Neural cell (in vitro differentiated cells): ENCODE measurements at regions not wholly inside any gene's neighbourhood (a gene's known extent, or its start where the extent isn't known, plus 50 kb on each side); places are given as distances from the start of the nearest gene placed in this dataset.

Experiments used
- H2AFZ ChIP-seq: fragments of 200-600, 300-800 bp; sonication (generic), shearing (Covaris generic); 2 replicates; pipeline ENCODE4 v1.6.0; 2014; ENCODE audit warnings: low read depth, mild to moderate bottlenecking, antibody characterized with exemption, low read length, moderate library complexity
- H3F3A ChIP-seq: fragments of 200-600 bp; shearing (Covaris generic); 2 replicates; pipeline ENCODE4 v1.6.1; 2016; ENCODE audit warnings: mild to moderate bottlenecking, moderate library complexity, mixed read lengths, antibody characterized with exemption, low read length; ENCODE audit not compliant: insufficient read depth, poor library complexity, severe bottlenecking
- H3K27ac ChIP-seq: fragments of 200-600, 300-800 bp; sonication (generic), shearing (Covaris generic); 2 replicates; pipeline ENCODE4 v1.5.1; 2014; ENCODE audit warnings: mild to moderate bottlenecking, low read length, moderate library complexity
- H3K27me3 ChIP-seq: fragments of 300-800, 200-600 bp; sonication (generic), shearing (Covaris generic); 2 replicates; pipeline ENCODE4 v1.6.0; 2014; ENCODE audit warnings: mild to moderate bottlenecking, low read depth, low read length, moderate library complexity; ENCODE audit not compliant: insufficient read depth
- H3K36me3 ChIP-seq: fragments of 300-800, 200-600 bp; sonication (generic), shearing (Covaris generic); 2 replicates; pipeline ENCODE4 v1.5.1; 2014; ENCODE audit warnings: mild to moderate bottlenecking, antibody characterized with exemption, low read length, moderate library complexity; ENCODE audit not compliant: insufficient read depth
- H3K4me2 ChIP-seq: fragments of 300-800, 200-600 bp; sonication (generic), shearing (Covaris generic); 2 replicates; pipeline ENCODE4 v1.6.0; 2014; ENCODE audit warnings: mild to moderate bottlenecking, low read length
- H3K4me3 ChIP-seq: fragments of 300-800, 200-600 bp; sonication (generic), shearing (Covaris generic); 2 replicates; pipeline ENCODE4 v1.5.1; 2014; ENCODE audit warnings: mild to moderate bottlenecking, low read length, moderate library complexity
- H3K79me2 ChIP-seq: fragments of 200-600 bp; shearing (Covaris generic); replicated peaks from 2 replicates; pipeline ENCODE4 v1.6.0; 2014; ENCODE audit warnings: mild to moderate bottlenecking, low read length, moderate library complexity; ENCODE audit not compliant: insufficient read depth
- H3K9ac ChIP-seq: fragments of 300-800, 200-600 bp; sonication (generic), shearing (Covaris generic); 2 replicates; pipeline ENCODE4 v1.6.1; 2016; ENCODE audit warnings: mild to moderate bottlenecking, low read length, mixed read lengths
- H3K9me2 ChIP-seq: fragments of 200-600 bp; shearing (Covaris generic); 2 replicates; pipeline ENCODE4 v1.6.1; 2016; ENCODE audit warnings: mild to moderate bottlenecking, low read length, mixed read lengths; ENCODE audit not compliant: insufficient read depth
- H3K9me3 ChIP-seq: fragments of 200-600, 300-800 bp; sonication (generic), shearing (Covaris generic); 2 replicates; pipeline ENCODE4 v1.6.1; 2016; ENCODE audit warnings: mild to moderate bottlenecking, mixed run types, low read length, moderate library complexity, mixed read lengths
- H4K20me1 ChIP-seq: fragments of 200-600 bp; shearing (Covaris generic); 2 replicates; pipeline ENCODE4 v1.6.1; 2016; ENCODE audit warnings: mild to moderate bottlenecking, mixed run types; ENCODE audit not compliant: insufficient read depth
- CTCF ChIP-seq: fragments of 450-650 bp; IDR thresholded peaks from 2 replicates; pipeline ENCODE4 v1.5.1; 2014; ENCODE audit warnings: antibody characterized with exemption, mild to moderate bottlenecking, moderate library complexity; ENCODE audit not compliant: poor library complexity, severe bottlenecking
- EP300 ChIP-seq: fragments of 450-650 bp; conservative IDR thresholded peaks from 2 replicates; pipeline ENCODE4 v1.6.1; 2014; ENCODE audit warnings: antibody characterized with exemption, mild to moderate bottlenecking, moderate library complexity; ENCODE audit not compliant: poor library complexity, severe bottlenecking
- EZH2 ChIP-seq: fragments of 200-600, 300-800 bp; shearing (Covaris generic), sonication (generic); IDR thresholded peaks from 2 replicates; pipeline ENCODE4 v1.6.1; 2014; ENCODE audit warnings: antibody characterized with exemption, low read length, borderline replicate concordance, mild to moderate bottlenecking; ENCODE audit not compliant: insufficient read depth, poor library complexity, severe bottlenecking
- MXI1 ChIP-seq: fragments of 450-650 bp; conservative IDR thresholded peaks from 2 replicates; pipeline ENCODE4 v1.6.1; 2014; ENCODE audit warnings: antibody characterized with exemption, mild to moderate bottlenecking; ENCODE audit not compliant: poor library complexity, severe bottlenecking
- POLR2AphosphoS5 ChIP-seq: IDR thresholded peaks from 2 replicates; pipeline ENCODE4 v1.6.1; 2012
- RAD21 ChIP-seq: fragments of 450-650 bp; conservative IDR thresholded peaks from 2 replicates; pipeline ENCODE4 v1.6.1; 2014; ENCODE audit warnings: antibody characterized with exemption, mild to moderate bottlenecking, moderate library complexity
- REST ChIP-seq: IDR thresholded peaks from 2 replicates; pipeline ENCODE4 v1.6.1; 2012; ENCODE audit warnings: borderline replicate concordance
- SMC3 ChIP-seq: fragments of 450-650 bp; conservative IDR thresholded peaks from 2 replicates; pipeline ENCODE4 v1.6.1; 2014; ENCODE audit warnings: antibody characterized with exemption, mild to moderate bottlenecking, moderate library complexity; ENCODE audit not compliant: poor library complexity
- TAF1 ChIP-seq: IDR thresholded peaks from 2 replicates; pipeline ENCODE4 v1.6.1; 2012; ENCODE audit warnings: low read depth

GRCh38 chr7:155203882-155204691 is 93.6 kb upstream of the INSIG1 start:
- no peaks in the 10 kb centered on the region for H3K36me3 ChIP-seq
- TF ChIP-seq TAF1 (no peak), RAD21 (no peak), EP300 (no peak), SMC3 (no peak), REST (no peak), EZH2 (no peak), MXI1 (no peak), CTCF (no peak), POLR2AphosphoS5 (no peak)
- no peak overlapping the region for H3K4me3 ChIP-seq
- H3K9ac ChIP-seq, result no peak overlapping the region
- no peaks in the 10 kb centered on the region for H3K9me3 ChIP-seq
- H3K4me2 ChIP-seq, result no peak overlapping the region
- H3K27ac ChIP-seq, result no peak overlapping the region
- H3K79me2 ChIP-seq, result no peaks in the 10 kb centered on the region
- H3F3A ChIP-seq, result no peaks in the 10 kb centered on the region
- H3K27me3 ChIP-seq, result no peaks in the 10 kb centered on the region
- H4K20me1 ChIP-seq, result no peaks in the 10 kb centered on the region
- no peaks in the 10 kb centered on the region for H3K9me2 ChIP-seq
- no peak overlapping the region for H2AFZ ChIP-seq

- Histone ChIP-seq H3K9me2 (no peaks in the 10 kb centered on the region), H2AFZ (no peak overlapping the region), H3K27ac (no peak overlapping the region), H3K9me3 (no peaks in the 10 kb centered on the region), H3K4me3 (no peak overlapping the region), H3K79me2 (no peaks in the 10 kb centered on the region), H3K27me3 (no peaks in the 10 kb centered on the region), H3K4me2 (no peak overlapping the region), H4K20me1 (no peaks in the 10 kb centered on the region), H3K9ac (no peak overlapping the region), H3K36me3 (no peaks in the 10 kb centered on the region), H3F3A (no peaks in the 10 kb centered on the region)
- no peak for TF ChIP-seq REST
- no peak for TF ChIP-seq MXI1
- TF ChIP-seq EP300, result no peak
- TF ChIP-seq POLR2AphosphoS5, result no peak
- TF ChIP-seq CTCF, result no peak
- TF ChIP-seq RAD21, result no peak
These were observed 92.8 kb upstream of the INSIG1 start for GRCh38 chr7:155204744-155205367.
